WERI-Rb-1 (cell line): ENCODE measurements at regions not wholly inside any gene's neighbourhood (a gene's known extent, or its start where the extent isn't known, plus 50 kb on each side); places are given as distances from the start of the nearest gene placed in this dataset.

ENCODE experiments used
- DNase-seq: peaks from one replicate; pipeline ENCODE4 v3.0.0-alpha.2; 2020
- H3K27ac ChIP-seq: fragments of 250-450 bp; sonication (Bioruptor Pico); 2 replicates; pipeline ENCODE4 v1.5.1; 2020; ENCODE audit warnings: mild to moderate bottlenecking, moderate library complexity
- H3K27me3 ChIP-seq: fragments of 250-450 bp; sonication (Bioruptor Pico); 2 replicates; pipeline ENCODE4 v1.5.1; 2021; ENCODE audit warnings: mild to moderate bottlenecking, low read depth, moderate library complexity; ENCODE audit not compliant: insufficient read depth, severe bottlenecking
- H3K36me3 ChIP-seq: fragments of 250-450 bp; sonication (Bioruptor Pico); 2 replicates; pipeline ENCODE4 v1.5.1; 2020; ENCODE audit warnings: mild to moderate bottlenecking, moderate library complexity
- H3K4me3 ChIP-seq: 2 replicates; pipeline ENCODE4 v1.5.1; 2011; ENCODE audit warnings: low read depth, mild to moderate bottlenecking, control low read depth, low read length
- H3K9me3 ChIP-seq: fragments of 250-450 bp; sonication (Bioruptor Pico); 2 replicates; pipeline ENCODE4 v1.5.1; 2021; ENCODE audit warnings: mild to moderate bottlenecking, moderate library complexity; ENCODE audit not compliant: severe bottlenecking
- TF ChIP-seq, protein P1 (sequence below): IDR thresholded peaks from 2 replicates; pipeline ENCODE4 v1.5.1; 2011; ENCODE audit warnings: low read depth, mild to moderate bottlenecking, control low read depth, inconsistent platforms, low read length

DNA sequence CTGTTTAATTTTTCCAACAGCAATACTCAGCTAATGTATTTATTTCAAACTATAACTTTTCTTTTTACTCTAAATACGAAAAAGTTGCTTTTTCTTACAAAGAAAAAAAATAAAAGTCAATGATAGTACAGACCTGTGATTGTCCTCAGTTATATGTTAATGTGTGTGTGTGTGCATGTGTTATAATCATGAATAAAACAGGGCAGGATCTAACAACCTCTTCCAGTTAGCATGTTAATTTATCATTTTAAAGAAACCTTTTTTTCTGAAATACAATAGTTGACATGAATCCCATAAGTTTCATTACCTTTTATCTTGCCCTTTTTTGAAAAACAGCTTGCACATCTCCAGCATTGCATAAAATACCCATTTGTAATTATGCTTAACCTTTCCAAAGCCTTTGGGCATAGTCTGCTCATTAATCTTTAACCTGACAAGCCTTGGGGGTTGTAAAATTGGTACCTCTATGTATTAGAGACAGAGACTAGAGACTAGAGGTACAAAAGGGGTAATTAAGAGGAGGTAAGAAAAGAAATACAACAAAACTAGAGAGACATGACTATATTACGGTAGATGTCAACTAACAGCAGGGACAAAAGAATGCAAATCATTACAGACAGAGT is 828.1 kb downstream of the OLFM4 start:
- no peak for DNase-seq
- Histone ChIP-seq H3K27me3 (no peaks in the 10 kb centered on the region), H3K4me3 (no peak overlapping the region), H3K27ac (no peak overlapping the region; the same call in 1 of the 2 replicates), H3K9me3 (no peaks in the 10 kb centered on the region), H3K36me3 (no peaks in the 10 kb centered on the region)
- TF ChIP-seq, protein P1, sequence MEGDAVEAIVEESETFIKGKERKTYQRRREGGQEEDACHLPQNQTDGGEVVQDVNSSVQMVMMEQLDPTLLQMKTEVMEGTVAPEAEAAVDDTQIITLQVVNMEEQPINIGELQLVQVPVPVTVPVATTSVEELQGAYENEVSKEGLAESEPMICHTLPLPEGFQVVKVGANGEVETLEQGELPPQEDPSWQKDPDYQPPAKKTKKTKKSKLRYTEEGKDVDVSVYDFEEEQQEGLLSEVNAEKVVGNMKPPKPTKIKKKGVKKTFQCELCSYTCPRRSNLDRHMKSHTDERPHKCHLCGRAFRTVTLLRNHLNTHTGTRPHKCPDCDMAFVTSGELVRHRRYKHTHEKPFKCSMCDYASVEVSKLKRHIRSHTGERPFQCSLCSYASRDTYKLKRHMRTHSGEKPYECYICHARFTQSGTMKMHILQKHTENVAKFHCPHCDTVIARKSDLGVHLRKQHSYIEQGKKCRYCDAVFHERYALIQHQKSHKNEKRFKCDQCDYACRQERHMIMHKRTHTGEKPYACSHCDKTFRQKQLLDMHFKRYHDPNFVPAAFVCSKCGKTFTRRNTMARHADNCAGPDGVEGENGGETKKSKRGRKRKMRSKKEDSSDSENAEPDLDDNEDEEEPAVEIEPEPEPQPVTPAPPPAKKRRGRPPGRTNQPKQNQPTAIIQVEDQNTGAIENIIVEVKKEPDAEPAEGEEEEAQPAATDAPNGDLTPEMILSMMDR, result no peak

DNA sequence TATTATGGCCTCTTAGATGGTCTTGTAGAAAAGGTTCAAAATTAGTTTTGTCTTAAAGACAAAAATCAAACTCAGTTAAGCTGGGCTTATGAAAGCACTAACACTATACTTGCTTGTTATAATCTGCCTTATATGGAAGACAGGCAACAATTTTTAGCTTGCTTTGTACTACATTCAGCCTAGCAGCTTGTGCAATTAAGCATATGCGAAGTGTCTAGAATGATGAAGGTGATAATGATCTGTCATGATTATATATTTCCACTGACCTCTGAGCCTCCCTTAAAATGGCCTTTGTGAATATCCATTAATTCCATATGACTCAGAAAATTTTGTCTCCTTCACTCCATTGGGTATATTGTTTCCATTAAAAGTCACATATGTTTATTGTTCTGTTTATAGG is 834.9 kb downstream of the OLFM4 start:
- no peak for DNase-seq
- TF ChIP-seq, protein P1, result no peak
- no peak overlapping the region for H3K4me3 ChIP-seq
- no peaks in the 10 kb centered on the region for H3K27me3 ChIP-seq
- H3K36me3 ChIP-seq, result no peaks in the 10 kb centered on the region
- no peaks in the 10 kb centered on the region for H3K9me3 ChIP-seq
- H3K27ac ChIP-seq, result no peak overlapping the region

DNA sequence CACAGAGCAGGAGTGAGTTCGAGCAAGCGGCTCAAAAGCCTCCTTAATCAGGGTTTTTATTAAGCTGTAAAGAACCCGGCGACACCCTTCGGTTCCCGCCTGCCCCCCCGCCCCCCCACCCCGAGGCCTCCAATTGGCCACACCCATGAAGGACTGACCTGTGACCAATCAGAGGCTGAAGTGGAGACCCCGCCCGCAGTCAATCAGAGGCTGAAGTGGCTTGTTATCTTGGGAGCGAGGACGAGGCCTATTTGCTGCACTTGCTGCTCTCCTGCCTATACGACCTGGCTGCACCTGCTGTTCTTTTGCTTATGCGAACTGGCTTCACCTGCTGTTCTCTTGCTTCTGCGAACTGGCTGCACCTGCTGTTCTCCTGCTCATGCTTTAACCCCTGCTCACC is 844.9 kb downstream of the OLFM4 start:
- Histone ChIP-seq H3K9me3 (no peaks in the 10 kb centered on the region), H3K27ac (no peak overlapping the region), H3K36me3 (no peaks in the 10 kb centered on the region), H3K27me3 (no peaks in the 10 kb centered on the region), H3K4me3 (no peak overlapping the region)
- TF ChIP-seq, protein P1, result no peak
- no peak for DNase-seq

DNA sequence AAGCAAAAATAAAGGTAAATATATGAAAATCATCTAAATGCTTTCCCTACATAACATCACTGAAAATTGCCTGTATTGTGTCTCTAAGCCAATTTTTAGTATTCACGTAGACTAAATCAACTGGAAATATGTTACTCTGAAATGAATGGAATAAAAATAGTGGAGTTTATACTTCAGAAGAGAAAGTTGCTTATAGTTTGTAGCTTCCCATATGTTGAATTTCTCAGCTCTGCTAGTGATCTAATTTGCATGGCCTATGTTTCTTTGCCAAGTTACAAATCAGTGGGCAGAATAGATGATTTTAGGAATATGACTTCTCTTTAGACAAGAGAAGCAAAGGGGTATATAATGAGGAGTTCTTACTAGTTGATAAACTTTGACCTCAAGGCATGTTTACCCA is 850.2 kb downstream of the OLFM4 start:
- TF ChIP-seq, protein P1, result no peak
- H3K4me3 ChIP-seq, result no peak overlapping the region
- no peak for DNase-seq
- no peaks in the 10 kb centered on the region for H3K36me3 ChIP-seq
- no peaks in the 10 kb centered on the region for H3K9me3 ChIP-seq
- no peak overlapping the region for H3K27ac ChIP-seq
- H3K27me3 ChIP-seq, result no peaks in the 10 kb centered on the region

DNA sequence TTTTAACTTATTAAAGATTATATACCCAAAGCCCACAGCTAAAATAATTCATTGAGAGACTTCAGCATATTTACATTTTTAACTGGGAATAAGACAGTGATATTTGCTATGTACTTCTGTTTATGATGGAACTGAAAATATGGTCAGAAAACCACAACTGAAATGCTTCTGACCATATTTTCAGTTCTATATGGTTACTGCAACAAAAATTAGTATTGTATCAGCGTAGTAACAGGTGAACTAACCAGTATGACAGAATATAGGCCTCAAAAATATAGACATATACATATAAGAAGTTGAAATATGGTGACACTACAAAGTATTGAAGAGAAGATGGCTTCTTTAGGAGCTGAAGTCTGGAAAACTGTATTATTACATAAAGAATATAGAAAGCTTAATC is 857.4 kb downstream of the OLFM4 start:
- Histone ChIP-seq H3K9me3 (no peaks in the 10 kb centered on the region), H3K27ac (no peak overlapping the region), H3K36me3 (no peaks in the 10 kb centered on the region), H3K4me3 (no peak overlapping the region), H3K27me3 (no peaks in the 10 kb centered on the region)
- TF ChIP-seq, protein P1, result no peak
- DNase-seq, result no peak

DNA sequence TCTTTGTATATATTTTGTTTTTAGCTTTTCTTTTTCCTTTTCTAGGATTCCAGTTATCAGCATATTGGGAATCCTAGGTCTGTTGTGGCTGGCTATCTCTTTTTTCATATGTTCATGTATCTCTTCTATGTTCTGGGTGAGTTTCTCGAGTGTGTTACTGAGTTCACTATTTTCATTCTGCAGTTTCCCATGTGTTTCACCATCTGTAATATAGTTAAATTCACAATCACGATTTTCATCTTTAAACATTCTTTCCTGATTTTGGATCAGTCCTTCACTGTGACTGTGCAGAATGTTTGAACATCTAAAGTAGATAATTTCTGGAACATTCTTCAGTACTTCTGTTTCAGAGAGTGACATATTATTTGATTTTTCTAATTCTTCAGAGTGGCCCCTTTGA is 862.1 kb downstream of the OLFM4 start:
- DNase-seq, result no peak
- H3K36me3 ChIP-seq, result no peaks in the 10 kb centered on the region

More for the DNA sequence above, 862.1 kb downstream of the OLFM4 start:
- Histone ChIP-seq H3K27me3 (no peaks in the 10 kb centered on the region), H3K4me3 (no peak overlapping the region), H3K9me3 (no peaks in the 10 kb centered on the region), H3K27ac (no peak overlapping the region)
- TF ChIP-seq, protein P1, result no peak
